ENCODE measurements at regions not wholly inside any gene's neighbourhood (a gene's known extent, or its start where the extent isn't known, plus 50 kb on each side); places are given as distances from the start of the nearest gene placed in this dataset.

- ATAC-seq (ENCODE audit: low read depth), result no peak
- Histone ChIP-seq H4K20me1 (ENCODE audit: insufficient read depth, low read length) (no peaks in the 10 kb centered on the region), H4K91ac (ENCODE audit: insufficient read depth, low read depth, low read length) (no peak overlapping the region), H3K56ac (ENCODE audit: extremely low read depth, insufficient read depth, low read length) (no peak overlapping the region), H3K4me2 (ENCODE audit: low read depth, low read length) (no peak overlapping the region), H2BK15ac (ENCODE audit: low read depth, low read length) (no peak overlapping the region), H2BK5ac (ENCODE audit: low read depth, low read length, poor library complexity, severe bottlenecking) (no peak overlapping the region), H3K4me1 (ENCODE audit: control insufficient read depth, insufficient read depth, low read length) (no peaks in the 10 kb centered on the region), H2AK5ac (ENCODE audit: low read depth, low read length) (no peak overlapping the region), H3K18ac (ENCODE audit: low read depth, low read length) (no peak overlapping the region), H3K4me3 (ENCODE audit: insufficient read depth, low read depth, low read length) (no peak overlapping the region), H2AFZ (replicated peaks; ENCODE audit: low read length, poor library complexity) (no peak overlapping the region), H4K8ac (ENCODE audit: low read depth in 2 of 2, low read length in 2 of 2) (no peak overlapping the region), H3K27ac (ENCODE audit: insufficient read depth, low read length) (no peak overlapping the region), H3K4ac (ENCODE audit: low read depth, low read length) (no peak overlapping the region), H3K14ac (replicated peaks; ENCODE audit: low read depth, low read length) (no peak overlapping the region), H4K5ac (ENCODE audit: low read depth, low read length) (no peak overlapping the region), H2AK9ac (replicated peaks; ENCODE audit: low read depth, low read length, poor library complexity) (no peak overlapping the region), H3K79me1 (ENCODE audit: low read depth in 1 of 2, low read length in 2 of 2) (no peaks in the 10 kb centered on the region), H3K36me3 (ENCODE audit: control insufficient read depth, insufficient read depth, low read length) (no peaks in the 10 kb centered on the region), H3K9me3 (ENCODE audit: control insufficient read depth, insufficient read depth, low read length) (no peaks in the 10 kb centered on the region), H3K9ac (ENCODE audit: low read depth, low read length) (no peak overlapping the region), H3K27me3 (ENCODE audit: control insufficient read depth, insufficient read depth, low read length) (no peaks in the 10 kb centered on the region), H3K9me1 (ENCODE audit: insufficient read depth, low read length) (no peaks in the 10 kb centered on the region), H2BK120ac (ENCODE audit: low read depth, low read length) (no peak overlapping the region), H2BK20ac (ENCODE audit: low read depth, low read length) (no peak overlapping the region), H3K23ac (ENCODE audit: low read depth, low read length) (no peak overlapping the region)
- TF ChIP-seq MAFK (IDR thresholded peaks at IDR 0.05; ENCODE audit: low read depth, low read length) (no peak), MAZ (IDR thresholded peaks at IDR 0.05; ENCODE audit: borderline replicate concordance, low read depth, low read length) (no peak), NFE2L2 (IDR thresholded peaks at IDR 0.05; ENCODE audit: low read depth, low read length) (no peak), FOS (IDR thresholded peaks at IDR 0.05; ENCODE audit: low read depth, low read length) (no peak), MXI1 (IDR thresholded peaks at IDR 0.05; ENCODE audit: borderline replicate concordance, low read depth, low read length) (no peak), RFX5 (IDR thresholded peaks at IDR 0.05; ENCODE audit: low read depth, low read length) (no peak), BHLHE40 (IDR thresholded peaks at IDR 0.05; ENCODE audit: low read depth, low read length) (no peak), CHD1 (IDR thresholded peaks at IDR 0.05; ENCODE audit: low read depth, low read length) (no peak), RCOR1 (IDR thresholded peaks at IDR 0.05; ENCODE audit: insufficient replicate concordance, low read length) (no peak), SMC3 (IDR thresholded peaks at IDR 0.05; ENCODE audit: low read depth, low read length) (no peak), RAD21 (IDR thresholded peaks at IDR 0.05; ENCODE audit: low read length) (no peak), ELK1 (IDR thresholded peaks at IDR 0.05; ENCODE audit: borderline replicate concordance, low read depth, low read length) (no peak), CTCF (conservative IDR thresholded peaks at IDR 0.05; ENCODE audit: low read depth, low read length) (no peak)
- no CpG with 5 or more reads among the region's 1 CpG for WGBS, 2 experiments (ENCODE audit: extremely low coverage in 2 of 2, insufficient read length in 1 of 2)
- dilution Hi-C loops (cut with HindIII; ENCODE audit: low sequenced_read_pairs, unreplicated experiment), result no loop called here
- no TSS peak for BruUV-seq (replicated peaks)
- CTCF ChIA-PET, result no interaction called here
- intact Hi-C loops (cut with micrococcal nuclease), result no loop called here
- POLR2A ChIA-PET (ENCODE audit: unreplicated experiment), result no interaction called here
- DNase-seq, result no peak
- in situ Hi-C loops (cut with MboI; ENCODE audit: low sequenced_read_pairs), result no loop called here
Measured at GRCh38 chr1:219826290-219826689, 102.1 kb downstream of the SLC30A10 start.
